HG03025 (cell line): ENCODE measurements at regions not wholly inside any gene's neighbourhood (a gene's known extent, or its start where the extent isn't known, plus 50 kb on each side); places are given as distances from the start of the nearest gene placed in this dataset.
"Not testable (repeated sequence)": the region's sequence is repeated elsewhere in the genome, so short reads cannot be mapped to it uniquely, and the experiment has no call there.

Experiments
- ATAC-seq: cut with Tn5 transposase; IDR thresholded peaks from one replicate; pipeline ENCODE4 v1.9.1; 2021; ENCODE audit warnings: mild to moderate bottlenecking, moderate library complexity; ENCODE audit not compliant: unreplicated experiment, low FRiP score

DNA sequence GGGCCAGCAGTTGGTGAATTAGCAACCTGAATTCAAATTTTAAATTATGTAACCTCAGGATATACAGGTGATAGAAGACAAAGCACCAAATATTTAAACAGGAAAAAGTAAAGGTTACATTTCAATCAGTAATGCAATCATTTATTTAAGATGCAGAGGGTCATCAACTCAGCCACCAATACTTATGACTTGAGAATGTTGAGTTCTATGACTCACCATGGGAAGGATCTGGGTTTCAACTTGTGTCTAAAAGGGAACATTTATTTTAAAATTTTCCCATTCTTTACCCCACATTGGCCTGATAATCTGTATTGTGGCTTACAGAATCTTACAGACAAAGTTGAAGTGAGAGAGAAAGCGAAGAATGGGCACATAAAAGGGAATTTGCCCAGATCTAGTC, 418.0 kb downstream of the NDFIP2 start:
- no peak for ATAC-seq

DNA sequence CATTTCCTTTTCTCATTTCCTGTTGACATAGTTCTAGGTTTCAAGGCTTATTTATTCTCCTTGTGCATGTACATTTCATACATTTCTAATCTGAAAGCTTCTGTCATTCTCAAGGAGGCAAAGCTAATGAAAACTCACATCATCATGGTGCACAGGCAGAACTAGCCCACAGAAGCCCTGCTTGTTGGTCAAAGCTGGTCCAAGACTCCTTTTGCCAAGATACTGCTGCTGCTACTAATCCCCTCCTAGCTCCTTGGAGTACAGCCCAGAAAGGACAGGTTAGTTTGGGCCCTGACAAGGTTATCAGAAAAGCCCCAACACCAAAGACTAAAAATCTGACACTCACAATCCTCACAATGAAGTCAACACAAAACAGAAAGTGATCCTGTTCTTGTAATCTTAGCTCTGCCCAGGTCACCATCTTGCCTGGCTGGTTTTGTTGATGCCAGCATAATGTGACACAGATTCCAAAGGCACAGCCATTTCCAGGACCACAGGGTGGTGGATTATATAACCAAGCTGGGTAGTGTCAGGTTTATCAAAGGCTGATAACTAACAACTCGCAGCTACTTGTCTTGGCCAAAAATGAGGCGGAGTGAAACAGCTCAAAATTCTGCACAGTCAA, 417.4 kb downstream of the NDFIP2 start:
- ATAC-seq = no peak

DNA sequence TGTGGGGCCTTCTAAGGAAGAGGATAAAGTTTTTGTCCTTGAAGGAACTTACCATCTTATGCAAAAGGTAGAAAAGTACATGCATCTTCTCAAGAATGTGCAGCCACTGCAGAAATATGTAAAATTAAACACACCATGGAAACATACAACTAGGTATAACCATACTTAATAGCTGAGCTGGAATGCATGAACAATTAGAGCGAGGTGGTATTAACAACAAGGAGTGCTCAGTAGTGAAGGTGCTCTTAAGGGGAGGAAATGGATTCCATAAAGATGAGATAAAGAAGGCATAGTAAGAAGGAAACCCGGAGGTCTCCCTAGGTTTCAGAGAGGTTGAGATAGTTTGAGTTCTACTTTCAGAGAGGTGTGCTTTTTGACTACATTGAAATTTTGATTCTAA, 415.9 kb downstream of the NDFIP2 start:
- ATAC-seq = no peak

DNA sequence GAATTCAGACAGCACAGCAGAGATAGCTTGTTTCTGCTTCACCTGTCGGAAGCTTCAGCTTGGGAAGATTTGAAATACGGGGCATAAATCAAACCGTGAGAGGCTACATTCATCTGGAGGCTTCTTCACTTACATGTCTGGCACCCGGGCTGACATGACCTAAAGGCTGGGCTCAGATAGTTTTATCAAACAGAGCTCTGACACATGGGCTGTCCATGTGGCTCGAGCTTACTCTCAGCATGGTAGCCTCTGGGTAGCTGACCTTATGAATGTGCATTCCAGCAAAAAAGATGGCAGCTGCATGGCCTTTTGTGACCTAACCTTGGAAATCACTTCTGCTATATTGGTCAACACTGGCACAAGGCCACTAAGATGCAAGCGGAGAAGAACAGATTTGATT, 414.5 kb downstream of the NDFIP2 start:
- no peak for ATAC-seq

DNA sequence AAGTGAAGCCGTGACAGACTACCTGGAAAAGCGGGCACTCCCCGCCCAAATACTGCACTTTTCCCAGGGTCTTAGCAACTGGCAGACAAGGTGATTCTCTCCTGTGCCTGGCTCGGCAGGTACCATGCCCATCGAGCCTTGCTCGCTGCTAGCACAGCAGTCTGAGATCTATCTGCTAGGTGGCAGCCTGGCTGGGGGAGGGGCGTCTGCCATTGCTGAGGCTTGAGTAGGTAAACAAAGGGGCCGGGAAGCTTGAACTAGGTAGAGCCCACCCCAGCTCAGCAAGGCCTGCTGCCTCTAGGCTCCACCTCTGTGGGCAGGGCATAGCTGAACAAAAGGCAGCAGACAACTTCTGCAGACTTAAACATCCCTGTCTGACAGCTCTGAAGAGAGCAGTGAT, 406.3 kb downstream of the NDFIP2 start:
- not testable (repeated sequence) for ATAC-seq

DNA sequence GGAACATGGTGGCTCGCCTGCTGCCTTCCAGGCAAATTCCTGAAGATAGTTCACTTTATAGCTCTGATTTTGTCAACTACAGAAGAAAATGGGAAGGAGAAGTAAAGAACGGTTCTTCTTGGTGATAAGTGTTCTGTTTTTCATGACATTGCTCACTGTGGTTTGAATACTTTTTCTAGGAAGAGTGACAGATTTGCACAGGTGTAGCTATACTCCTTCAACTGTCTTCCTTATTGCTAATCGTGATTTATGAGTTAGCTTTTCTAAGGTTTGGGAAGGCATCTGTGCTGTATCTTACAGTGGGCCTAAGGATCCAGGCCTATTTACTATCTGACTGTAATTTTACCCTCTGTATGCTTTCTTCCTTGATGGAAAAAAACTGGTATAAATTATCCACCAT, 405.6 kb downstream of the NDFIP2 start:
- no peak for ATAC-seq

DNA sequence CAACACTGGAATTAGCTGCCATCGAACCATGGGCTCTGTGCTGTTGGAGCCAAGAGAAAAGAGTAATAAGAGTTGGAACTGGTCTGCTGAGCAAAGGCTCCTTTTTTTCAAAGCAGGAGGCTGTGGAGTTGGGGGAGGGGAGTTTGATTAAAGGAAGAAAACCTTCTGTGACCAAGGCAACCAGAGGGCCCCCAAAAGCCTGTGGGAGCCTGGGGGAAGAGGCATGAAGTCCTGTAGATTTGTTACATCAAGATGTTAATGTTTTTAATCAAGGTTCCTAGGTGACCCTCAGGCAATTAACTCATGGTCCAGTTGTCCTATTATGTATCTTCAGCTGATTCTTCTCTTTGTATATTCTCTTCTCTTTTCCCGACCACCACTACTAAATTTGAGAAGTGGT, 403.9 kb downstream of the NDFIP2 start:
- ATAC-seq = no peak

DNA sequence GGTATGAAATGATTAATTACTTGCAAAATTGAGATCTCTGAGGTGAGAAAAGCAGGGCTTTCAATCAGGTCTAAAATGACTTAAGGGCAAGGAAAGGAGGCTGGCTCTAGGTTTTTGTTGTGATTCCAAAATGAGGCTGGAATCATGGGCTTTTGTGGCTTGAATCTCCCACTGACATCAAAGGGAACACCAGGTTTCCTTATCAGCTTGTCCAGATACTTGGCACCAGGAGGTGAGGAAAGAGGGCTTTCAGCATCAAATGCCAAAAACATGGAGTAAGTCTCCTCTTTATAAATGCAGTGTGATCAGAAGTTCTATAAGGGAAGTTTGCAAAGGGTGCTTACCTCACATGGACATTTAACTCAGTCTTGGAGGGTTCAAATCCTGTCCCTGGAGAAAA, 402.3 kb downstream of the NDFIP2 start:
- ATAC-seq = no peak

DNA sequence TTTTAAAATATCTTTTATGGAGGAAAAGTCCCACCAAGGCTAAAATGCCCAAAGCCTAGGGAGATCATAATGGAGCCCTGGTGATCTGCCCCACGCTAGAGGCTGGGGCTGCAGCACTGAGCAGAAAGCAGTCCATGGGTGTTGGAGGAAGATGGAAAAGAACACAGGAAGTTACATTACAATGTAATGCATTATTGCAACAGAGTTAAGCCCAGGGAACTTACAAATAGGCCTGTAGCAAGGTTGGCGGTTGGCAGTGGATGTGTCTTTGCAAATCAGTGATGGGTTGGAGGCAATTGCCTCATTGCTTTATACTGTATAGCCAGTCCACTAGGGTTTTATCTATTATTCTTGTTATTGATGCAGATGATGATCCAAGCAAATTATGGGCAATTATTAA, 399.9 kb downstream of the NDFIP2 start:
- no peak for ATAC-seq

DNA sequence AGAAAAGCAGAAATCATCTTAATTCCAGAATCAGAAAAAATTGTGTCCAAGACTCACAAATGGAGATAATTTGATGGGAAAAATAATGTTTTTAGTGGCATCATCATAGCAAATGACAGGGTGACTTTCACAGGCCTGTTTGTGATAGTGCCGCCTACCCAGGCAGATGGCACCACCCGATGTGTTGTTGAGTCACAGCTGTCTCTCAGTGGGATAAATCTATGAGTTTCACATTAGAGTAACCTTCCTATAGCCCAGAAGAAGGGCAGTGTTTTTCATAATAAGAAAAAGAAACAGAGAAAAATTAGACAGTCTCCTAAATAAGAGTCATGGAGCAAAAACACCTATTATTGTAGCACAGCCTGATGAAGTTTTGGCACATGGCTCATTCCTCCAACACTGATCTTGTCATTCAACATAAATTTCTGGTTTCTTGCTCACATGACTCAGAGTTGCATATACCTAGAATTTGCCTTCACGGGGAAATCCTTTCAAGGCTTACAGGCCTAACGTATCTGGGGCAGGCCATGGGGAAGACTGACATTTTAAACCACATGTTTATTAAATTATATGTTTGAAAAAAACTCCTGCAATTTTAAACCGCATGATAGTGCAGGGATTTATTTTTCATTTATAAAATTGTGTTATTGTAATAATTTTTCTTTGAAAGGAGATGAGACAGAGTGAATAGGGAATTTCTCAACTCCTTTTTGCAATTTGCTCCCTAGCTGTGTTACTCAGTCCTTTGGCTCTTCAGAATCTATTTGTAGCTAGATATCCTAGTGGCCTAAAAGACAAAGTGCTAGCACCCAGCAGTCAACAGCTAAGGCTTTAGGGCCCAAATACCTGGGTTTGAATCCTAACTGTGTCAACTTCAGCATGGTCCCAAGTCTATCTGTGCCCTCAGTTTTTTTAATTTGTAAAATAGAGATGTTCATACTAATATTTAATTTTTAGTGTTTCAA, 393.7 kb downstream of the NDFIP2 start:
- ATAC-seq = no peak

DNA sequence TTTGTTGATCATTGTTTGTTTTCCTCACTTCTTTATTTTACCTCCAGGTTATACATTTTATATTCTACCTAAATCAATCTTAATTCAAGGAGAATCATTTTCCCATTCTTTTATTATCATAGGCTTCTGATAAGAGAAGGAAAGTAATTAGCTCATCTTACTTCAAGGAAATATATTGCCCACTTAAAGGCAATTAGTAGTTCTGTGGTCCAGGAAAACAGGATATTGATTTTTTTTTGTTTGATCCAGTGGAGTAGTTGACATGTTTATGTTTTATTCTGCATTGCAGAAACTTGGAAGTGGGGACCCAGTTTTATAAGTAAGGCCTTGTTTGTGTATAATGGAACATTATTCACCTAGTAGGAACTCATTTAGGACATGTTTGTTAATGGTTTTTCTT, 390.6 kb downstream of the NDFIP2 start:
- ATAC-seq = no peak

DNA sequence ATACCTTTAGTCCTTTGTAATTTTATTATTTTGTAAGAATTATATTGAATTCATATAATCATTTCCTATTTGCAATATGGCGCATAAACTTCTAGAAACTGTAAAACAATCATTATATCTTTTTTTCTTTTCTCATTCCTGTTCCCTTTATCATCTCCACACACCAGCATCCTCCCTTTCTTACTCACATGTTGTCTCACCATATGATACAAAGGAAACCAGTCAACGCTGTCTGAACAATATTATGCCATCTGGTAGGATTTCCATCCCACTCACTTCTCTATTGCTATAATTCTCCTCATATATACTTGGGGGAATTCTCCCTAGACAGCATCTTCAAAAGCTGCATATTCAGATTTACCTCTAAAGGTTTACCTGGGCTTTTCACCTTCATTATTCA, 389.8 kb downstream of the NDFIP2 start:
- ATAC-seq = no peak

DNA sequence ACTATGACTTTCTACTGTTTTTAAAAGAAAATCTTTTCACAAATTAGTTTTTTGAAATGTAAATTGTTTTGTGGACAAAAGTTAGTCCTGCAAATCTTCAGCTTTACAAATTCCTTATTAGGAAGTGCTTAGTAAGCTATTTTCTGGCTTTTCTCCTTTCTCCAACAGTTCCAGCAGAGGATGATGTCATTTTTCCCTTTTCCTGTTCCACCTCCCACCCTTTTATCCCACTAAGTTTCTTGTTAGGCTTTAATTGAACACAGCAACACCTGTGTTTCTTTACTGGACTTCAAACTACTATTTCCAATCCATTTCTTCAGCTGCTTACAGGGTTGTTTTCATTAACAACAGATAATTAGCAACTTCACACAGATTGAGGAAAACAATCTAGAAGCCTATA, 389.2 kb downstream of the NDFIP2 start:
- no peak for ATAC-seq

DNA sequence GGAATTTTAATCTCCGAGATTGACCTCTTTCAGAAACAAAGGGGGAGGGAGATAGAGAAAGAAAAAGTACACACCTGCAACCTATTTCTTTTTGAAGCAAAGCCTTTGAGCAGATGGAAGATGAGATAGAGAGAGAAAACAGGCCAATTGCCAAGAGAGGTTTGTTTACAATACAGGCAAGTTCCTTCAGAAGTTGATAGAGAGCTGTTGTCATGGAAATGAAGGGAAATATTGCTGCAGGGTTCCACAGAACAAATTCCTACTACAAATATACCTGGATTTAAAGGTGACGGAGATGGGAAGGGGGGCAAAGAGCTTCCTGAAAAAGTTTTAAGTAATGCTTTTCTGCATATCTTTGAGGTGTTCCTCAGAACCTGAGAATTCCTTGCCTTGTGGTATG, 388.4 kb downstream of the NDFIP2 start:
- no peak for ATAC-seq

DNA sequence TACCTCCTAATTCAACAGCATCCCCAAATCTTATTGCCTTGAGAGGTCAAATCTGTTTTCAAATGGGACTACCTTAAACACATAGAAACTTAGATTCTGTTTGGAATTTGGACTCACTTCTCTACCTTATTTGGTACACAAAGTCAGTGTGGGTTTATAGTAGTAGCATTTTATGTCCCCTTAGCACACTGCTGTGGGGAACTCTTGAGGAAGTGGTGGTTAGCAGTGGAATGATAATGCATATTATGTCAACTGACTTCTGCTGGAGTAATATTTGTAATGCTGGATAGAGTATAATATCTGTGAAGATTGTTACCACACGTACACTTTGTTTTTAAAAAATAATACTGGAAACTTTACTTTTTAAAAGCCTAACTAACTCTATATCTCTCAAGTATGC, 386.3 kb downstream of the NDFIP2 start:
- ATAC-seq = no peak

DNA sequence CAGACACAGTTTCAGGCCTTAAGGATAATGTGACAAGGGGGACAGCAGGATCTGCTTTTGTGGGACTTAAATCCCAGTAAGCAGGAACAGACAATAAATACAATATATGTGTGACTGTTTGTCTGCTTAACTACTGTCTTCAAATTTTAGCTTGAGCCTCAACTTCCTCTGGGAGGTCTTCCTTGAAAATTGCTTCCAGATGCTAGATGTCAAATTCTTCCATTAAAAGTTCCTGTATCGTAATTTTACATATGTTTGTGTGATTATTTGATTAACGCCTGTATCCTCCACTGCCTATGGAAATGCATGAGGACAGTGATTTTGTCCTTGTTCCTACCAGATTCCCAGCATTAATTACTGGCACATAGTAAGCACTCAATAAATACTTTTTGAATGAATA, 385.5 kb downstream of the NDFIP2 start:
- ATAC-seq = no peak

DNA sequence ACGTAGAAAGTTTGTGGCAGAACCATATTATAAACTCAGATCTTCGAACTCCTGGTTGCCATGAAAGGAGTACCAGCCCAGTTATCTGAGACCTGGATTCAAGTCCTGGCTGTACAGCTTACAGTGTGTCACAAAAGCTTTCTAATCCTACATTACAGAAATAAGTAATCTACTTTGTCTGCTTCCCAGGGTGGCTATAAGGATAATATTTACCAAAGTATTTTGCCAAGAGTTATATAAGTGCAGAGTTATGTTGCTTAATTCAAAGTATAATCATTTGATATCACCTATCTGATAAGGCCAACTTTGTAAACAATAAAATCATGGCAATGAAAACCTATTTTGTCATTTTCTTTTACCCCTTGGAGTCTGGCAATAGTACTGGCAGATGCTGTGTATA, 381.6 kb downstream of the NDFIP2 start:
- ATAC-seq = no peak

DNA sequence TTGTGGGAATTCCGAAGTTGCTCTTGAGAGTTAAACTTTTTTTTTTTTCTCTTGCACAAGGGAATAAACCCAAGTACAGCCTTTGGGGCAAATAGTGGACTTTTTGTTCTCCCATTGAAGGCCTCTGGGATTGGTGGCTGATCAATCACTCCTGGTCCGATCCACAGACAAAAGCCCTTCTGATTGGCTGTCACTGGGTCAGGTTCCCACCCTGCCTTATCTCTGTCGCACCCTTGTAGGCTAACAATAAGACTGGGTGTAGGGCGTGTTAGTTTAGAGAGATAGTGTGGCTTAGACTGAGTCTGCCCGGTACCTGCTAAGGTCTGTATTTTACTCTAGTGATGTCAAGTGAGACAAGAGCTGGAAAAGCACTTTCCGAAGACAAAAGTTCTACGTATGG, 380.8 kb downstream of the NDFIP2 start:
- no peak for ATAC-seq

DNA sequence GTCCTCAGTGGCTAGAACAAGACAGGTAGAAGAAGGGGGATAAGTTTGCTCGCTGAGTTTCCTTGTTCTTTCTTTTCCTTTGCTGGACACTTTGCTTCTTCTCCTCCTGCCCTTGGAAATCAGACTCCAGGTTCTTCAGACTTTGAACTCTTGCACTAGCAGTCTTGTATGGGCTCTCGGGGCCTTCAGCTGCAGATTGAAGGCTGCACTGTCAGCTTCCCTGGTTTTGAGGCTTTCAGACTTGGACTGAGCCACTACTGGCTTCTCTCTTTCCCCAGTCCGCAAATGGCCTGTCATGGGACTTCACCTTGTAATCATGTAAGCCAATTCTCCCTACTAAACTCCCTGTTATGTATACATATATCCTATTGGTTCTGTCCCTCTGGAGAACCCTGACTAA, 379.8 kb downstream of the NDFIP2 start:
- no peak for ATAC-seq

DNA sequence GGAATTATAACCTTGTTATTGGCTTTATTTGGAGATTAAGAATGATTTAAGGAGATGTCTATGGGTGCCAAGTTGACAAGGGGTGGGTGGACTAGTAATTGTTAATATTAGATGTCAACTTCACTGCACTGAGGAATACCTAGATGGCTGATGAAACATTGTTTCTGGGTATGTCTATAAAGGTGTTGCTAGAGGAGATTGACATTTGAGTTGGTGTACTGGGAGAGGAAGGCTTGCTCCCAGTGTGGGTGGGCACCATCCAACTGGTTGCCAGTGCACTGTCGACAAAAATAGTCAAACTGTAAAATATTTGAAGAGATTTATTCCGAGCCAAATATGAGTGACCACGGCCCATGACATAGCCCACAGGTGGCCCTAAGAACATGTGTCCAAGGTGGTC, 378.8 kb downstream of the NDFIP2 start:
- no peak for ATAC-seq

DNA sequence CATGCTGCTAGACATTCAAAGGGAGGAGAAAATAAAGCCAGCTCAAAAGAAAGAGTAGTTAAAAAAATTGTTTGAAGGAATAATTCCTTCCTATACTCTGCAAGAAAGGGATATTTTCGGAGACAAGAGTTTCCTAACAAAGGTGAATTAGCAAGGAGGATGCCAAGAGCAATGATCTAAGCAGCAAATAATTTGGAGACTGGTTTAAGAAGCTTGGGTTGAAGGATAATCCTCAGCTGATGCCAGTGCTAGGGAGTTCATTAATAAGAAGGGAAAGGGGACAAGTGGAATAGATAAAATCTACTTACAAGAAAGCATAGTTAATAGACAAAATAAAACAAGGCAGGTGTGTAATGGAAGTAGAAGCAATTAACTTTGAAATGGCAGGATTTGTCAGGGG, 372.3 kb downstream of the NDFIP2 start:
- no peak for ATAC-seq

DNA sequence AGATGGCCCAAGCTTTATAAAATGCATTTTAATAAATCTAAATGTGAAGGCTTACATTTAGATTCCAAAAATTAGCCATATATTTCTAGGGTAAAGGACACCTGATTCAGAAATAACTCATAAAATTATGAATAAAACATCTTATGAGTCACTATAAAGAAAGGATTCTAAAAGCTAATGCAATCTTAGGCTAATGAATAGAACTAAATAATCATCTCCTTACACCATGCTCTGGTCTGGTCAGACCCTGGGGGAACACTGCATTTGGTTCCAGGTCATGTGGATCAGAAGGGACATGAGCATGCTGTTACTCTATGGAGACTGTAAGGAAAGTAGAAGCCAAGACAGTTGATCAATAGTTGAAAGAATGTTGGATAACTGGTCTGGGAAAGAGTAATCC, 370.4 kb downstream of the NDFIP2 start:
- no peak for ATAC-seq
